Vagina (tissue), 2 donors: ENCODE measurements at regions not wholly inside any gene's neighbourhood (a gene's known extent, or its start where the extent isn't known, plus 50 kb on each side); places are given as distances from the start of the nearest gene placed in this dataset.

Experiments
- CTCF ChIP-seq, 3 experiments: fragments of 450-650 bp in 2 of 3; fragments of 200-600 bp in 1 of 3; sonication (generic) in 1 of 3; IDR thresholded peaks; one replicate each; pipeline ENCODE4 v1.5.1; 2017 to 2019; ENCODE audit warnings: antibody characterized with exemption in 3 of 3, mild to moderate bottlenecking in 2 of 3, moderate library complexity in 2 of 3
- POLR2AphosphoS5 ChIP-seq, 2 donors: sonication (generic); formaldehyde crosslinking; IDR thresholded peaks; one replicate each; pipeline ENCODE4 v1.9.0; 2017; ENCODE audit warnings: antibody characterized with exemption in 2 of 2, mild to moderate bottlenecking in 2 of 2, low read depth in 1 of 2; ENCODE audit not compliant: insufficient read depth in 1 of 2

DNA sequence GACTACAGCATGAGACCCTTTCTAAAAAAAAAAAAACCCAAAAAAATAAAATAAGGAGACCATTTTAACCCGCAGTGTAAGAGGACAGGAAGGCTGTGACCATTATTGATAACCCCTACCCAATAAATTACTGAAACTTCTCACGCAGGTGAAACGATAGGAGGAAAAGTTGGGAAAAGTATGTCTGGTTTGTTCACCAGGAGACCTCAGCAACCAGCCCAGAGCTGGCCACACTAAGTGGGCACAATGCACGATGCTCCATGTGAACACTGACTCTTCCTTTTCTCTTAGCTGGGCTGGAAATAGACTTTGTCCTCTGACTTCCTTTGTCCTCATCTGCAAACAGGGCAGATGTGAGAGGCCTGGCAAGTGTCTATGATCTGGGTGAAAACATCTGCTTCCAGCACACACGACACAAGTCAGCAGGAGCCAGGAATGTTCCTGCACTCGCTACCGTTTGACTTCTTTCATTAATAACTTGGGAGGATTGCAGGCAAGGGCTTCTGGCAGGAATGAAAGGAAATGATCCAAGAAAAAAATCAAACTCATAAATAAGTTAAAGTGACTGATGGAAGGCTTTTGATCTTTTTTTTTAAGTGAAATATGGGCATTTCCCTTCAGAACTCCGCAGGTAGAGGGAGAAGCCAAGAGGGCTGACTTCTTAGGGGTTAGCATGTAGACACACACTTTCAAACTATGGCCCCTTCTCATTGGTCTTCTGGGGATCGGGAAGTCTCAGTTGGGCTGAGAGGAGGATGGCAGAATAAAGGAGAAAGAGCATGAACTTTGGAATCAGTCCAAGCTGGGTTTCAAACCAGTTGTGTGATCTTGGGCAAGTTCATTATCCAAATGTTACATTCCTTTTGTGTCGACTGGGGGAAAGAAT lies 137.4 kb upstream of the MYCN start:
- TF ChIP-seq CTCF (IDR thresholded peaks at IDR 0.05) (no peak), POLR2AphosphoS5 (IDR thresholded peaks at IDR 0.05; ENCODE audit: insufficient read depth in 1 of 2, low read depth in 1 of 2) (no peak)
